ENCODE measurements at regions not wholly inside any gene's neighbourhood (a gene's known extent, or its start where the extent isn't known, plus 50 kb on each side); places are given as distances from the start of the nearest gene placed in this dataset.

DNA sequence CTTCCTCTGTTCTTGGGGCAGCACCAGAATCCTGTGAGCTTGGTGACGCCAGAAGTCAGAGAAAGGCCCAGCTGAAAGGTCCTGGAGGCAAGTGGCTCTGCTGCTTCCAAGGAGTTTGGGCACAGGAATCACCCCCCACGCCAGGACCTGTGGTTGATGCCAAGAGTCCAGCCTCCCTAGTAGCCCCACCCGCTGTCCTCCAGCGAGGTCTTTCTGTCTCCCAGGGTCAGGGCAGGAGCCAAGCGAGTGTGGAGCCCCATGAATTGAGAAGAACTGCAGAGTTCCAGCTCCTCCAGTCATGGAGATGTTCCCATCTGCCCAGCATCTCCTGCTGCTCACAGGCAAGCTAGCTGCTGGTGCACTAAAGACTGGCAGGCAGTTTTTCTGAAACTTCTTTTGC lies 631.7 kb upstream of the MGMT start:
- TF ChIP-seq, protein P1, sequence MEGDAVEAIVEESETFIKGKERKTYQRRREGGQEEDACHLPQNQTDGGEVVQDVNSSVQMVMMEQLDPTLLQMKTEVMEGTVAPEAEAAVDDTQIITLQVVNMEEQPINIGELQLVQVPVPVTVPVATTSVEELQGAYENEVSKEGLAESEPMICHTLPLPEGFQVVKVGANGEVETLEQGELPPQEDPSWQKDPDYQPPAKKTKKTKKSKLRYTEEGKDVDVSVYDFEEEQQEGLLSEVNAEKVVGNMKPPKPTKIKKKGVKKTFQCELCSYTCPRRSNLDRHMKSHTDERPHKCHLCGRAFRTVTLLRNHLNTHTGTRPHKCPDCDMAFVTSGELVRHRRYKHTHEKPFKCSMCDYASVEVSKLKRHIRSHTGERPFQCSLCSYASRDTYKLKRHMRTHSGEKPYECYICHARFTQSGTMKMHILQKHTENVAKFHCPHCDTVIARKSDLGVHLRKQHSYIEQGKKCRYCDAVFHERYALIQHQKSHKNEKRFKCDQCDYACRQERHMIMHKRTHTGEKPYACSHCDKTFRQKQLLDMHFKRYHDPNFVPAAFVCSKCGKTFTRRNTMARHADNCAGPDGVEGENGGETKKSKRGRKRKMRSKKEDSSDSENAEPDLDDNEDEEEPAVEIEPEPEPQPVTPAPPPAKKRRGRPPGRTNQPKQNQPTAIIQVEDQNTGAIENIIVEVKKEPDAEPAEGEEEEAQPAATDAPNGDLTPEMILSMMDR (IDR thresholded peaks at IDR 0.05) = no peak
- no peak for TF ChIP-seq EZH2 (IDR thresholded peaks at IDR 0.05)
